WTC11 (cell line): ENCODE measurements at regions not wholly inside any gene's neighbourhood (a gene's known extent, or its start where the extent isn't known, plus 50 kb on each side); places are given as distances from the start of the nearest gene placed in this dataset.

Experiments used
- ATF2 ChIP-seq: sonication (generic); formaldehyde crosslinking; IDR thresholded peaks from 2 replicates; pipeline ENCODE4 v1.8.1; 2022; ENCODE audit warnings: low read depth, missing genetic modification reagents, borderline replicate concordance
- CREM ChIP-seq: sonication (generic); formaldehyde crosslinking; IDR thresholded peaks from 2 replicates; pipeline ENCODE4 v1.8.1; 2022; ENCODE audit warnings: mild to moderate bottlenecking, missing genetic modification reagents, moderate library complexity
- ELF4 ChIP-seq: sonication (generic); formaldehyde crosslinking; IDR thresholded peaks from 2 replicates; pipeline ENCODE4 v1.8.1; 2022; ENCODE audit warnings: low read depth, mild to moderate bottlenecking, moderate library complexity, missing genetic modification reagents
- EMX1 ChIP-seq: fragments of 250-450 bp; sonication (Bioruptor Pico); IDR thresholded peaks from 2 replicates; pipeline ENCODE4 v1.8.0; 2021; ENCODE audit warnings: mild to moderate bottlenecking
- ESRRA ChIP-seq: sonication (generic); formaldehyde crosslinking; IDR thresholded peaks from 2 replicates; pipeline ENCODE4 v1.8.1; 2022; ENCODE audit warnings: mild to moderate bottlenecking, missing genetic modification reagents, borderline replicate concordance
- KAT7 ChIP-seq: sonication (generic); formaldehyde crosslinking; IDR thresholded peaks from 2 replicates; pipeline ENCODE4 v1.8.1; 2023; ENCODE audit warnings: missing genetic modification reagents, mild to moderate bottlenecking, borderline replicate concordance
- NR3C1 ChIP-seq: sonication (generic); formaldehyde crosslinking; conservative IDR thresholded peaks from 2 replicates; pipeline ENCODE4 v1.8.1; 2023; ENCODE audit warnings: low read depth, mild to moderate bottlenecking, missing genetic modification reagents
- ZNF121 ChIP-seq: sonication (generic); formaldehyde crosslinking; IDR thresholded peaks from 2 replicates; pipeline ENCODE4 v1.8.0; 2023; ENCODE audit warnings: missing genetic modification reagents
- ZNF281 ChIP-seq: sonication (generic); formaldehyde crosslinking; IDR thresholded peaks from 2 replicates; pipeline ENCODE4 v1.8.0; 2023; ENCODE audit warnings: mild to moderate bottlenecking, missing genetic modification reagents
- TF ChIP-seq, protein P1 (sequence below): fragments of 200-600 bp; IDR thresholded peaks from 2 replicates; pipeline ENCODE4 v1.8.0; 2022; ENCODE audit warnings: antibody characterized with exemption
- TF ChIP-seq, protein P2 (sequence below): fragments of 250-450 bp; sonication (Bioruptor Pico); IDR thresholded peaks from 2 replicates; pipeline ENCODE4 v2.1.2; 2022; ENCODE audit warnings: mild to moderate bottlenecking, moderate library complexity
- TF ChIP-seq, protein P3 (sequence below): fragments of 250-450 bp; sonication (Bioruptor Pico); IDR thresholded peaks from 2 replicates; pipeline ENCODE4 v1.9.0; 2021; ENCODE audit warnings: mild to moderate bottlenecking, borderline replicate concordance
- TF ChIP-seq, protein P4 (sequence below): sonication (generic); formaldehyde crosslinking; conservative IDR thresholded peaks from 2 replicates; pipeline ENCODE4 v1.8.1; 2023; ENCODE audit warnings: mild to moderate bottlenecking, low read depth, missing genetic modification reagents, moderate library complexity

DNA sequence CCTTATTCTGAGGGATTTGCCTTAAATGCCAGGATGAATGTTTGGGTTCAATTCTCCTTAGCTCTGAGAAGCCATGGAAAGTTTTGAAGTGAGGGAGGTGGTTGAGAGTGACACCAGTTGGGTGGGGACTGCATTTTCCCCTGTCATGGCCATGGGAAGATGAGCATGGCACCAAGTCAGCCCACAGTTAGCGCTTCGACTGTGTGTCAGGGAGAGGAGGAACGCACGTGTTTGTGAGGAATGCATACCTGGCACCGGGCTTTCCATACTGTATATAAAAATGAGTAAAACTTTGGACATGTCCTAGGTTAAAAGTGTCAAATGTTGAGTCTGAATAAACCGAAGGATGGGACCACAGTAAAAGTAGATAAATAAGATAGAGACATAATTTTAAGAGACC, 187.5 kb upstream of the KL start:
- TF ChIP-seq, protein P1, sequence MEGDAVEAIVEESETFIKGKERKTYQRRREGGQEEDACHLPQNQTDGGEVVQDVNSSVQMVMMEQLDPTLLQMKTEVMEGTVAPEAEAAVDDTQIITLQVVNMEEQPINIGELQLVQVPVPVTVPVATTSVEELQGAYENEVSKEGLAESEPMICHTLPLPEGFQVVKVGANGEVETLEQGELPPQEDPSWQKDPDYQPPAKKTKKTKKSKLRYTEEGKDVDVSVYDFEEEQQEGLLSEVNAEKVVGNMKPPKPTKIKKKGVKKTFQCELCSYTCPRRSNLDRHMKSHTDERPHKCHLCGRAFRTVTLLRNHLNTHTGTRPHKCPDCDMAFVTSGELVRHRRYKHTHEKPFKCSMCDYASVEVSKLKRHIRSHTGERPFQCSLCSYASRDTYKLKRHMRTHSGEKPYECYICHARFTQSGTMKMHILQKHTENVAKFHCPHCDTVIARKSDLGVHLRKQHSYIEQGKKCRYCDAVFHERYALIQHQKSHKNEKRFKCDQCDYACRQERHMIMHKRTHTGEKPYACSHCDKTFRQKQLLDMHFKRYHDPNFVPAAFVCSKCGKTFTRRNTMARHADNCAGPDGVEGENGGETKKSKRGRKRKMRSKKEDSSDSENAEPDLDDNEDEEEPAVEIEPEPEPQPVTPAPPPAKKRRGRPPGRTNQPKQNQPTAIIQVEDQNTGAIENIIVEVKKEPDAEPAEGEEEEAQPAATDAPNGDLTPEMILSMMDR: no peak
- no peak for TF ChIP-seq KAT7
- TF ChIP-seq, protein P2, sequence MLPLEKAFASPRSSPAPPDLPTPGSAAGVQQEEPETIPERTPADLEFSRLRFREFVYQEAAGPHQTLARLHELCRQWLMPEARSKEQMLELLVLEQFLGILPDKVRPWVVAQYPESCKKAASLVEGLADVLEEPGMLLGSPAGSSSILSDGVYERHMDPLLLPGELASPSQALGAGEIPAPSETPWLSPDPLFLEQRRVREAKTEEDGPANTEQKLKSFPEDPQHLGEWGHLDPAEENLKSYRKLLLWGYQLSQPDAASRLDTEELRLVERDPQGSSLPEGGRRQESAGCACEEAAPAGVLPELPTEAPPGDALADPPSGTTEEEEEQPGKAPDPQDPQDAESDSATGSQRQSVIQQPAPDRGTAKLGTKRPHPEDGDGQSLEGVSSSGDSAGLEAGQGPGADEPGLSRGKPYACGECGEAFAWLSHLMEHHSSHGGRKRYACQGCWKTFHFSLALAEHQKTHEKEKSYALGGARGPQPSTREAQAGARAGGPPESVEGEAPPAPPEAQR (CRISPR knock-in tag): no peak
- no peak for TF ChIP-seq CREM (CRISPR knock-in tag)
- TF ChIP-seq ELF4 (CRISPR knock-in tag): no peak
- no peak for TF ChIP-seq ZNF121 (CRISPR knock-in tag)
- TF ChIP-seq, protein P3, sequence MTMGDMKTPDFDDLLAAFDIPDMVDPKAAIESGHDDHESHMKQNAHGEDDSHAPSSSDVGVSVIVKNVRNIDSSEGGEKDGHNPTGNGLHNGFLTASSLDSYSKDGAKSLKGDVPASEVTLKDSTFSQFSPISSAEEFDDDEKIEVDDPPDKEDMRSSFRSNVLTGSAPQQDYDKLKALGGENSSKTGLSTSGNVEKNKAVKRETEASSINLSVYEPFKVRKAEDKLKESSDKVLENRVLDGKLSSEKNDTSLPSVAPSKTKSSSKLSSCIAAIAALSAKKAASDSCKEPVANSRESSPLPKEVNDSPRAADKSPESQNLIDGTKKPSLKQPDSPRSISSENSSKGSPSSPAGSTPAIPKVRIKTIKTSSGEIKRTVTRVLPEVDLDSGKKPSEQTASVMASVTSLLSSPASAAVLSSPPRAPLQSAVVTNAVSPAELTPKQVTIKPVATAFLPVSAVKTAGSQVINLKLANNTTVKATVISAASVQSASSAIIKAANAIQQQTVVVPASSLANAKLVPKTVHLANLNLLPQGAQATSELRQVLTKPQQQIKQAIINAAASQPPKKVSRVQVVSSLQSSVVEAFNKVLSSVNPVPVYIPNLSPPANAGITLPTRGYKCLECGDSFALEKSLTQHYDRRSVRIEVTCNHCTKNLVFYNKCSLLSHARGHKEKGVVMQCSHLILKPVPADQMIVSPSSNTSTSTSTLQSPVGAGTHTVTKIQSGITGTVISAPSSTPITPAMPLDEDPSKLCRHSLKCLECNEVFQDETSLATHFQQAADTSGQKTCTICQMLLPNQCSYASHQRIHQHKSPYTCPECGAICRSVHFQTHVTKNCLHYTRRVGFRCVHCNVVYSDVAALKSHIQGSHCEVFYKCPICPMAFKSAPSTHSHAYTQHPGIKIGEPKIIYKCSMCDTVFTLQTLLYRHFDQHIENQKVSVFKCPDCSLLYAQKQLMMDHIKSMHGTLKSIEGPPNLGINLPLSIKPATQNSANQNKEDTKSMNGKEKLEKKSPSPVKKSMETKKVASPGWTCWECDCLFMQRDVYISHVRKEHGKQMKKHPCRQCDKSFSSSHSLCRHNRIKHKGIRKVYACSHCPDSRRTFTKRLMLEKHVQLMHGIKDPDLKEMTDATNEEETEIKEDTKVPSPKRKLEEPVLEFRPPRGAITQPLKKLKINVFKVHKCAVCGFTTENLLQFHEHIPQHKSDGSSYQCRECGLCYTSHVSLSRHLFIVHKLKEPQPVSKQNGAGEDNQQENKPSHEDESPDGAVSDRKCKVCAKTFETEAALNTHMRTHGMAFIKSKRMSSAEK (CRISPR knock-in tag): no peak
- no peak for TF ChIP-seq ZNF281 (CRISPR knock-in tag)
- TF ChIP-seq, protein P4, sequence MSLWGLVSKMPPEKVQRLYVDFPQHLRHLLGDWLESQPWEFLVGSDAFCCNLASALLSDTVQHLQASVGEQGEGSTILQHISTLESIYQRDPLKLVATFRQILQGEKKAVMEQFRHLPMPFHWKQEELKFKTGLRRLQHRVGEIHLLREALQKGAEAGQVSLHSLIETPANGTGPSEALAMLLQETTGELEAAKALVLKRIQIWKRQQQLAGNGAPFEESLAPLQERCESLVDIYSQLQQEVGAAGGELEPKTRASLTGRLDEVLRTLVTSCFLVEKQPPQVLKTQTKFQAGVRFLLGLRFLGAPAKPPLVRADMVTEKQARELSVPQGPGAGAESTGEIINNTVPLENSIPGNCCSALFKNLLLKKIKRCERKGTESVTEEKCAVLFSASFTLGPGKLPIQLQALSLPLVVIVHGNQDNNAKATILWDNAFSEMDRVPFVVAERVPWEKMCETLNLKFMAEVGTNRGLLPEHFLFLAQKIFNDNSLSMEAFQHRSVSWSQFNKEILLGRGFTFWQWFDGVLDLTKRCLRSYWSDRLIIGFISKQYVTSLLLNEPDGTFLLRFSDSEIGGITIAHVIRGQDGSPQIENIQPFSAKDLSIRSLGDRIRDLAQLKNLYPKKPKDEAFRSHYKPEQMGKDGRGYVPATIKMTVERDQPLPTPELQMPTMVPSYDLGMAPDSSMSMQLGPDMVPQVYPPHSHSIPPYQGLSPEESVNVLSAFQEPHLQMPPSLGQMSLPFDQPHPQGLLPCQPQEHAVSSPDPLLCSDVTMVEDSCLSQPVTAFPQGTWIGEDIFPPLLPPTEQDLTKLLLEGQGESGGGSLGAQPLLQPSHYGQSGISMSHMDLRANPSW: no peak
- no peak for TF ChIP-seq EMX1 (CRISPR knock-in tag)
- TF ChIP-seq ESRRA (CRISPR knock-in tag): no peak
- TF ChIP-seq ATF2 (CRISPR knock-in tag): no peak
- no peak for TF ChIP-seq NR3C1 (CRISPR knock-in tag)
